GM18517 (cell line): ENCODE measurements at regions not wholly inside any gene's neighbourhood (a gene's known extent, or its start where the extent isn't known, plus 50 kb on each side); places are given as distances from the start of the nearest gene placed in this dataset.
"Not testable (repeated sequence)": the region's sequence is repeated elsewhere in the genome, so short reads cannot be mapped to it uniquely, and the experiment has no call there.

Source experiments
- ATAC-seq: cut with Tn5 transposase; IDR thresholded peaks from one replicate; pipeline ENCODE4 v1.9.1; 2021; ENCODE audit warnings: mild to moderate bottlenecking, moderate library complexity; ENCODE audit not compliant: unreplicated experiment

GRCh38 chr5:63230754-63231153, 652.1 kb downstream of the LRRC70 start:
- no peak for ATAC-seq

DNA sequence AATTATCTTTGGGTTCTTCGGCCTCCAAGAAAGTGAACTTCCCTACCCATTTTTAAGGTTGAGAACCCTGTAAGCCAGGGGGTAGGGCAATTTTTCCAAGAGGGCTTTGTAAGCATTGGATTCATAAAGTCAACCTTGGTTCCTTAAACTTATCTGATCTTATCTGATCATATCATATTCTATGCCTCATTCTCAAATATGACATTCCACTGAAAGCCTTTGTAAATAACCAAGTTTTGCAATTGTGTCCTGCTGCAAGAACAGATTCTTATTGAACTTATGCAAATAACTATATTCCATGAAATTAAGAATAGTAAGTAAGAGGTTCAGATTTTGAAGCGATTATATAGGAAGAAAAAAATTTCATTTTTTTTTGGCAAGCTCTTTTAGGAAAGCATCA, 649.5 kb downstream of the LRRC70 start:
- ATAC-seq = no peak

GRCh38 chr5:63220244-63220643, 641.6 kb downstream of the LRRC70 start:
- no peak for ATAC-seq

GRCh38 chr5:63217422-63217821, 638.8 kb downstream of the LRRC70 start:
- ATAC-seq = no peak

GRCh38 chr5:63213256-63213655, 634.6 kb downstream of the LRRC70 start:
- ATAC-seq = no peak

- no peak for ATAC-seq
Observed at GRCh38 chr5:63211448-63212132, 633.0 kb downstream of the LRRC70 start.

DNA sequence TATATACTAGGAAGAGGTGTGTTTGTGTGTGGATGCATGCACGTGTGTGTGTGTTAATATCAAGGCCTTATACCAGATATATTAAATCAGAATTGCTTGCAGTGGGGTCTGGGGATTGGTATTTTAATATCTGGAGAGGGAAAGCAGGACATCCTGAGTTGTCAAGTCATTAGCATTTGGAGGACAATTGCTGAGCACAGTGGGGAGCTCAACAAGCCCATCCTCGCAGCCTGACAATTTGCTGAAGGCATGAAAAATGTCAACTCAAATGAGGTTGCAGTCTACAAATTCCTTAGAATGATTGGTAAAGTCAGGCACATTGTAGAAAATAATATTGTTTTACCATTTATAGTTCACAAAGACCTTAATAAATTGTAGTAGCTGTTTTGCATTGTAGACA, 627.4 kb downstream of the LRRC70 start:
- ATAC-seq = no peak

GRCh38 chr5:63201738-63202137, 623.1 kb downstream of the LRRC70 start:
- ATAC-seq = no peak

GRCh38 chr5:63194126-63194525, 615.5 kb downstream of the LRRC70 start:
- ATAC-seq = no peak

DNA sequence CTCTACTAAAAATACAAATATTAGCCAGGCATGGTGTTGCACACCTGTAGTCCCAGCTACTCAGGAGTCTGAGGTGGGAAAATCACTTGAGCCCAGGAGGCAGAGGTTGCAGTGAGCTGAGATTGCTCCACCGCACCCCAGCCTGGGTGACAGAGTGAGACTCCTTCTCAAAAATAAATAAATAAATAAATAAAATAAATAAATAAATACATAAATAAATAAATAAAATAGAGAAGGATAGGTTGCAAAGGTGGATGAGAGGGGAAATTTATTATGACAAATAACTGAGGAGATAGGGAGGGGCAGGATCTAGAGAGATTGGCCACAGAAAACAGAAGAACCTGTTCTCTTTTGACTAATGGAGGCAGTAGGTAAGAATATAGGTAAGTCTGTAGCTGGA, 601.6 kb downstream of the LRRC70 start:
- not testable (repeated sequence) for ATAC-seq

GRCh38 chr5:63175850-63176249, 597.2 kb downstream of the LRRC70 start:
- no peak for ATAC-seq

GRCh38 chr5:63170486-63170885, 591.9 kb downstream of the LRRC70 start:
- ATAC-seq = no peak

DNA sequence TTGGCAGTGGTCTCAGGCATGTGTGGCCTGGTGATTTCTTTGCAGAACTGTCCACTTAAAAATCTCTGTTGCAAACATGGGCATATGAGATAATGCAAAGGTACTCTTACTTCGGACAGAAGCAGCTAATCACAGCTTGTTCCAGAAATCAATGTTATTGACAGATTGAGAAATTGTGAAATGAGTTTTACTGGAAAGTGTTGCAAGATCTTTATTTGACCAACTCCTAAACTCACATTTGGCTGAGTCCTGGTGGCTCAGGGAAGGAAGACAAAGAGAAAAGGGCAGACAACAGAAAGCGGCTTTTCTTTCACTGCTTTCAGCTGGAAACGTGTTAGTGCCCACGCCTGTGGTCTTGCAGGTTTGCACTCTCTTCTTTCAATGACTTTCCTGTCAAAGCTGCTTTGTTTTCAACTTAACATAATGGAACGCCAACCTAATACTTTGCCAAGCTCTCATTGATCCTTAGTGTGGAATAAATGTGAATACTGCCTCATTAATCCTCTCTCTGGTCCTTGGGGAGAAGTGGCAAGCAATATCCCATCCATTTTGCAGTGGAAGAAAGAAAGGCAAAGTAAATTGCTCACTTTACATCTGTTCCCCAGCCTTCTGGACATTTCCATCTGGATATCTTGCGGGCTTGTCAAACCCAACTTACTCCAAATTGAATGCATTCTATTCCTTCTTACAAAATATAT, 586.4 kb downstream of the LRRC70 start:
- ATAC-seq = no peak

DNA sequence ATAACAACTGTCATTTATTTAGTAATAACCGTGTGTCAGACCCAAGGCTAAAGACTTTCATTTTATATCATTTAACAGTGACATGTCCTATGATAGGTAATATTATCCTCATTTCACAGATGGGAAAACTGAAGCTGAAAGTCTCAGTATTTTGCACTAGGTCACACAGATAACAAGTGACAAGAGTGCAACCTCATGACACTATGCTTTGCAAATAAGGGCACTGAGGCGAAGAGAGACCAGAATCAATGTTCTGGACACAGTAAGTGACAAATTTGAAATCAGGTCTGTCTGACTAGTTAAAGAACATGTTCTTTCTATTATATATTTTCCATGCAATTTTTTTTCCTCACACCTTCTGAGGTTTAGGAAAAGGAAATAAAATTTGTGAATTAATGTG, 585.7 kb downstream of the LRRC70 start:
- ATAC-seq = no peak

DNA sequence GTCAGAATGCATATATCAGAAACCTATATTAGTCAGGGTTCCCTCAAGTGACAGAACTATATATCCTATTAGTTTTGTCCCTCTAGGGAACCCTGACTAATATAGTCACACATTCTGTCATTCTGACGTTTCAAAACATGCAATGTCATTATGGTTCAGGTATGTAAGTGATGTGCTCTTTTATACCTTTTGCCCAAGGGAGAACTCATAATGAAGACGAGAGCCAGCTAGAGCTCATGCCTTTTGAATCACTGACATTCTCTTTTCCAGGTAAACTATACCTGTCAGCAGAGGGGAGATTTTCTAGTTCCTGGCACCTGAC, 576.7 kb downstream of the LRRC70 start:
- no peak for ATAC-seq

GRCh38 chr5:63154476-63155309, 576.1 kb downstream of the LRRC70 start:
- ATAC-seq = no peak

DNA sequence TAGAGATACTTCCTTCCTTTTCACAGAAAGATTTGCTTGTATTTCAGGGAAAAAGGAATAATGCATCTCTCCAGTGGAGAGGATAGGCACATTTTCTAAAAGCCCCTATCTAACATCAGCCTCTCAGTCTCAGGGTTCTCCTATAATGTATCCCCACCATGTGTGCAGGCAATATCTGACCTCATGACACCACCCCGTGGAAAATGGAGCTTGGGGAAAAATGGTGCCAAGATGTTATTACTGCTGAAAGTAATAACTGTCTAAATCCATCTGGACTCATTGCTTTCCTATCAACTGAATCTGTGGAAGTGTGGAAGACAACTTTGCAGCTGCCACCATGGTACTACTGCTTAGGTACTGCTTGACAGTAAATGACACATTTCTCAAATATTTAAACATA, 574.3 kb downstream of the LRRC70 start:
- no peak for ATAC-seq

- ATAC-seq = no peak
Observed at GRCh38 chr5:63145167-63145566, 566.5 kb downstream of the LRRC70 start.

DNA sequence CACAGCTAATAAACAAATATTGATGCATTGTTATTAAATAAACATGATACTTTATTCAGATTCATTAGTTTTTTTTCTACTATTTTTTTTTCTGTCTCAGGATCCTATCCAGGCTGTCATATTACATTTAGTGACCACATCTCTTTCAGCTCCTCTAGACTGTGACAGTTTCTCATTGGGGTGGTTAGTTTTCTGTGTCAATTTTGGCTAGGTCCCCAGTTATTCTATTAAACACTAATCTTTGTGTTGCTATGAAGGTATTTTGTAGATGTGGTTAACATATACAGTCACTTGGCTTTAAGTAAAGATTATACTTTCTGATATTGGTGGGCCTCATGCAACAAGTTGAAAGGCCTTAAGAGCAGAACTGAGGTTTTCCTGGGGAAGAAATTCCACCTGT, 563.0 kb downstream of the LRRC70 start:
- ATAC-seq = no peak

DNA sequence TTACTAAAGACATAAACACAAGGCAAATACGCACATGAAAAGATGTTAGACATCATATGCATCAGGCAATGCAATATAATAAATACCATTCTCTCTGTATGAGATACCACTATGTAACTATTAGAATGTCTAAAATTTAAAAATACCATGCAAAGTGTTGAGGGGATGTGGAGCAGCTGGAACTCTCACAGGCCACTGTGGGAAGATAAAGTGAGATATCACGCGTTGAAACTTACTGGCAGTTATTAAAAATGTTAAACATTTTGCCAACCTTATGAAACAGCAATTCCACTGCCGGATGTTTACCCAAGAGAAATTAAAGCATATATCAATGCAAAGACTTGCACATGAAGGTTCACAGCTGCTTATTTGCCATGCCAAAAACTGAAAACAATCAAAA, 556.7 kb downstream of the LRRC70 start:
- no peak for ATAC-seq

DNA sequence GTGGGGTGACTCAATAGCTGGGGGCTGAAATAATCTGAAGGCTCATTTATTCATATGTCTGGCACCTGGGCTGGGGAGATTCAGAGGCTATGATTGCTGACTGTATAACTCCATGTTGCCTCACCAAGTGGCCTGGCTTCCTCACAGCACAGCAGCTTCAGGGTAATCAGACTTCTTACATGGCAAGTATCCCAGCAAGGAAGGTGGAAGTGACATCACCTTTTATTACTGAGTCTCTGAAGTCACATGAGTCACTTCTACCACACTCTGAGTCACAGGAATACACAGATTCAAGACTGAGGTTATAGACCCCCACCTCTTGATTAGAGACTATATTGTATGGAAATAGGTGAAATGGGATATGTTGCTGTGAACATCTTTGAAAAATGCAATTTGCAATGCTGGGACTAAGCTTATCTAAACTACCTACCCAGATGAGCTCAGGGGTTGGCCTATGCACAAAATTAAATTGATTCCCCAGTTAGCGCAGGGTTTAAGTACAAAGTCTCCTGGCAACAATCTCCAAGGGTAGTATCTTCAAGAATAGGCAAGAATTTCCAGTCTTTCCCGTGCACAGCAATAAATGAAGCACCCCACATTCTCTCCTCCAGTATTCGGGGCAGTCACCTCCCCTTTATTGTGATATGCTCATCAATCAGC, 553.1 kb downstream of the LRRC70 start:
- ATAC-seq = no peak
